ENCODE measurements at regions not wholly inside any gene's neighbourhood (a gene's known extent, or its start where the extent isn't known, plus 50 kb on each side); places are given as distances from the start of the nearest gene placed in this dataset.

- no peak for TF ChIP-seq EZH2 (IDR thresholded peaks at IDR 0.05; ENCODE audit: insufficient read depth, poor library complexity, severe bottlenecking)
- no peak for TF ChIP-seq EZH2phosphoT487 (IDR thresholded peaks at IDR 0.05; ENCODE audit: insufficient read depth, low read depth)
Measured at GRCh38 chr2:58595714-58596113, 354.6 kb upstream of the FANCL start.

Data from GM23248 (cell line).